AG09309 (cell line): ENCODE measurements at regions not wholly inside any gene's neighbourhood (a gene's known extent, or its start where the extent isn't known, plus 50 kb on each side); places are given as distances from the start of the nearest gene placed in this dataset.

Experiments
- DNase-seq: peaks from one replicate; pipeline ENCODE4 v3.0.0-alpha.2; 2010; ENCODE audit warnings: low read depth
- H3K4me3 ChIP-seq: 2 replicates; pipeline ENCODE4 v1.5.1; 2011; ENCODE audit warnings: mild to moderate bottlenecking, low read depth, low read length, moderate library complexity; ENCODE audit not compliant: control insufficient read depth
- CTCF ChIP-seq: IDR thresholded peaks from 2 replicates; pipeline ENCODE4 v1.5.1; 2011; ENCODE audit warnings: mild to moderate bottlenecking, low read depth, low read length, inconsistent platforms; ENCODE audit not compliant: insufficient read depth, control insufficient read depth; ENCODE audit errors: missing control alignments

- peak; percentile 2 for TF ChIP-seq CTCF
- peak overlapping the region; percentile 95 for H3K4me3 ChIP-seq
- DNase-seq: no peak
Measured at GRCh38 chr2:64750001-64750816, 96.5 kb upstream of the SERTAD2 start.

GRCh38 chr2:64750817-64751285 is 97.1 kb upstream of the SERTAD2 start:
- peak; percentile 99 for DNase-seq
- TF ChIP-seq CTCF: no peak
- H3K4me3 ChIP-seq: peak overlapping the region; percentile 95

- DNase-seq: no peak
- peak overlapping the region; percentile 92 for H3K4me3 ChIP-seq
- TF ChIP-seq CTCF: peak; percentile 63
Measured at GRCh38 chr2:64751286-64752260, 97.9 kb upstream of the SERTAD2 start.

- no peak overlapping the region for H3K4me3 ChIP-seq
- TF ChIP-seq CTCF: no peak
- DNase-seq: no peak
Measured at GRCh38 chr2:64753399-64753798, 99.7 kb upstream of the SERTAD2 start.

GRCh38 chr2:64754570-64754969 is 100.9 kb upstream of the SERTAD2 start:
- TF ChIP-seq CTCF: no peak
- DNase-seq: no peak

GRCh38 chr2:64757126-64757525 is 103.4 kb upstream of the SERTAD2 start:
- no peak overlapping the region for H3K4me3 ChIP-seq
- TF ChIP-seq CTCF: no peak
- no peak for DNase-seq

More at GRCh38 chr2:64754570-64754969, 100.9 kb upstream of the SERTAD2 start:
- H3K4me3 ChIP-seq: no peak overlapping the region
